ENCODE measurements at regions not wholly inside any gene's neighbourhood (a gene's known extent, or its start where the extent isn't known, plus 50 kb on each side); places are given as distances from the start of the nearest gene placed in this dataset.

GRCh38 chr4:126241634-126242033 is 926.9 kb downstream of the FAT4 start:
- TF ChIP-seq CTCF (IDR thresholded peaks at IDR 0.05) = no peak
- TF ChIP-seq POLR2A (IDR thresholded peaks at IDR 0.05) = no peak
